SK-N-SH (cell line): ENCODE measurements at regions not wholly inside any gene's neighbourhood (a gene's known extent, or its start where the extent isn't known, plus 50 kb on each side); places are given as distances from the start of the nearest gene placed in this dataset.

Experiments
- CTCF ChIA-PET: fragments of 300-600, 350-600 bp; formaldehyde crosslinking; extraction: SDS; loops from one replicate; lab custom pipeline; 2021; lab: Yijun Ruan, JAX
- POLR2A ChIA-PET: fragments of 350-600 bp; sonication (Branson Sonifier 250); formaldehyde crosslinking; extraction: SDS; loops from one replicate; lab custom pipeline; 2020; ENCODE audit warnings: antibody characterized with exemption, inconsistent platforms; lab: Yijun Ruan, JAX
- DNase-seq: peaks from one replicate; pipeline ENCODE4 v3.0.0; 2012
- H2AFZ ChIP-seq: fragments of 200-600 bp; sonication (generic); 2 replicates; pipeline ENCODE4 v1.8.1; 2016; ENCODE audit warnings: antibody characterized with exemption, mild to moderate bottlenecking, low read depth
- H3F3A ChIP-seq: fragments of 200-600 bp; sonication (generic); replicated peaks from 2 replicates; pipeline ENCODE3; 2016; ENCODE audit warnings: antibody characterized with exemption, mild to moderate bottlenecking; ENCODE audit not compliant: insufficient read depth
- H3K27ac ChIP-seq, 2 experiments: fragments of 200-500 bp in 1 of 2; fragments of 200-600 bp in 1 of 2; sonication (Bioruptor generic) in 1 of 2; sonication (generic), shearing (Covaris generic) in 1 of 2; 2 replicates each; pipeline versions ENCODE4 v1.5.1 to v1.6.1; 2014 to 2016; ENCODE audit warnings: low read depth in 2 of 2, inconsistent platforms in 1 of 2, low read length in 1 of 2, mild to moderate bottlenecking in 1 of 2, mixed read lengths in 1 of 2
- H3K27me3 ChIP-seq: fragments of 200-600 bp; sonication (generic), shearing (Covaris generic); 2 replicates; pipeline ENCODE4 v1.6.1; 2016; ENCODE audit warnings: mixed run types; ENCODE audit not compliant: insufficient read depth
- H3K36me3 ChIP-seq, 2 experiments: fragments of 200-500 bp in 1 of 2; fragments of 200-600 bp in 1 of 2; sonication (Bioruptor generic) in 1 of 2; sonication (generic) in 1 of 2; replicated peaks in 1 of 2; 2 replicates each; pipeline versions ENCODE3 to v1.5.1; 2014 to 2016; ENCODE audit warnings: low read length in 1 of 2, mild to moderate bottlenecking in 1 of 2; ENCODE audit not compliant: insufficient read depth in 2 of 2, control insufficient read depth in 1 of 2
- H3K4me1 ChIP-seq, 2 experiments: fragments of 200-500 bp in 1 of 2; fragments of 200-600 bp in 1 of 2; sonication (Bioruptor generic) in 1 of 2; sonication (generic), shearing (Covaris generic) in 1 of 2; 2 replicates each; pipeline versions ENCODE4 v1.5.1 to v1.6.1; 2014 to 2016; ENCODE audit warnings: low read depth in 1 of 2, low read length in 1 of 2, mixed run types in 1 of 2; ENCODE audit not compliant: insufficient read depth in 2 of 2, control insufficient read depth in 1 of 2
- H3K4me2 ChIP-seq: fragments of 200-600 bp; sonication (generic), shearing (Covaris generic); 2 replicates; pipeline ENCODE4 v1.6.1; 2017; ENCODE audit warnings: mixed run types
- H3K4me3 ChIP-seq, 2 experiments: fragments of 200-500 bp in 1 of 2; fragments of 200-600 bp in 1 of 2; sonication (Bioruptor generic) in 1 of 2; sonication (generic), shearing (Covaris generic) in 1 of 2; 2 replicates each; pipeline versions ENCODE4 v1.5.1 to v1.8.1; 2014 to 2016; ENCODE audit warnings: low read depth in 2 of 2, inconsistent platforms in 1 of 2, low read length in 1 of 2, mild to moderate bottlenecking in 1 of 2, mixed read lengths in 1 of 2, moderate library complexity in 1 of 2
- H3K79me2 ChIP-seq: fragments of 200-600 bp; sonication (generic); 2 replicates; pipeline ENCODE4 v1.8.1; 2017; ENCODE audit warnings: mild to moderate bottlenecking; ENCODE audit not compliant: insufficient read depth
- H3K9ac ChIP-seq: fragments of 200-600 bp; sonication (generic); 2 replicates; pipeline ENCODE4 v1.6.1; 2017; ENCODE audit warnings: mixed run types
- H3K9me2 ChIP-seq: fragments of 200-600 bp; sonication (generic); 2 replicates; pipeline ENCODE4 v1.6.1; 2017; ENCODE audit warnings: mixed run types
- H3K9me3 ChIP-seq: fragments of 200-600 bp; sonication (generic); 2 replicates; pipeline ENCODE4 v1.6.1; 2017; ENCODE audit warnings: mixed run types, mild to moderate bottlenecking, moderate library complexity
- H4K20me1 ChIP-seq: fragments of 200-600 bp; sonication (generic); 2 replicates; pipeline ENCODE4 v1.6.1; 2017; ENCODE audit warnings: mild to moderate bottlenecking, mixed run types; ENCODE audit not compliant: insufficient read depth
- CTCF ChIP-seq: fragments of 200-600 bp; sonication (generic); IDR thresholded peaks from 2 replicates; pipeline ENCODE4 v1.6.1; 2017; ENCODE audit warnings: antibody characterized with exemption, mild to moderate bottlenecking, moderate library complexity
- ELF1 ChIP-seq: IDR thresholded peaks from 2 replicates; pipeline ENCODE4 v1.4.0; 2012
- EP300 ChIP-seq, 2 experiments: IDR thresholded peaks; 2 replicates each; pipeline versions ENCODE4 v1.4.0 to v1.6.1; 2012; ENCODE audit warnings: borderline replicate concordance in 1 of 2, low read depth in 1 of 2, low read length in 1 of 2
- EZH2phosphoT487 ChIP-seq: fragments of 200-600 bp; sonication (generic); IDR thresholded peaks from 2 replicates; pipeline ENCODE4 v1.6.1; 2017; ENCODE audit warnings: low read depth, mixed run types, mild to moderate bottlenecking, antibody characterized with exemption, moderate library complexity, borderline replicate concordance
- FOSL2 ChIP-seq: IDR thresholded peaks from 2 replicates; pipeline ENCODE4 v1.4.0; 2012; ENCODE audit warnings: low read depth, mild to moderate bottlenecking, moderate library complexity, borderline replicate concordance
- FOXJ3 ChIP-seq: sonication (generic); formaldehyde crosslinking; IDR thresholded peaks from 2 replicates; pipeline ENCODE4 v1.5.1; 2020; ENCODE audit warnings: mild to moderate bottlenecking, missing genetic modification reagents
- FOXM1 ChIP-seq: IDR thresholded peaks from 2 replicates; pipeline ENCODE4 v1.4.0; 2012; ENCODE audit warnings: low read depth, mild to moderate bottlenecking
- GATA2 ChIP-seq: sonication (generic); formaldehyde crosslinking; IDR thresholded peaks from 2 replicates; pipeline ENCODE4 v1.5.0; 2020; ENCODE audit warnings: mild to moderate bottlenecking, missing genetic modification reagents
- JUND ChIP-seq: IDR thresholded peaks from 2 replicates; pipeline ENCODE4 v1.4.0; 2012
- MXI1 ChIP-seq: IDR thresholded peaks from 2 replicates; pipeline ENCODE4 v1.6.1; 2012; ENCODE audit warnings: mild to moderate bottlenecking, low read depth, low read length, improper control_type of control experiment
- NFIC ChIP-seq: IDR thresholded peaks from 2 replicates; pipeline ENCODE4 v1.4.0; 2012; ENCODE audit warnings: borderline replicate concordance
- POLR2AphosphoS5 ChIP-seq: IDR thresholded peaks from 2 replicates; pipeline ENCODE4 v1.6.1; 2012; ENCODE audit warnings: low read depth, low read length
- RFX5 ChIP-seq: IDR thresholded peaks from 2 replicates; pipeline ENCODE4 v1.6.1; 2012; ENCODE audit warnings: mild to moderate bottlenecking, improper control_type of control experiment, low read length
- SIN3A ChIP-seq: IDR thresholded peaks from 2 replicates; pipeline ENCODE4 v1.6.1; 2012; ENCODE audit warnings: low read depth, mild to moderate bottlenecking, low read length, moderate library complexity, borderline replicate concordance
- WGBS: methylation state at CpG from one replicate; pipeline ENCODE4 v1.1.6; 2017; ENCODE audit warnings: low lambda C conversion rate; 5-methylcytosine and 5-hydroxymethylcytosine counted together
- TF ChIP-seq, protein P1 (sequence below): IDR thresholded peaks from 2 replicates; pipeline ENCODE4 v1.6.1; 2012; ENCODE audit warnings: mild to moderate bottlenecking, low read depth, low read length, moderate library complexity
- TF ChIP-seq, protein P2 (sequence below): IDR thresholded peaks from 2 replicates; pipeline ENCODE4 v1.4.0; 2012; ENCODE audit warnings: low read depth, borderline replicate concordance
- TF ChIP-seq, protein P3 (sequence below): fragments of 150-350 bp; IDR thresholded peaks from 2 replicates; pipeline ENCODE4 v1.6.1; 2016; ENCODE audit warnings: mild to moderate bottlenecking, low read depth, low read length
- TF ChIP-seq, protein P4 (sequence below): fragments of 150-350 bp; IDR thresholded peaks from 2 replicates; pipeline ENCODE4 v1.6.1; 2017; ENCODE audit warnings: antibody characterized with exemption, low read length, low read depth, borderline replicate concordance

DNA sequence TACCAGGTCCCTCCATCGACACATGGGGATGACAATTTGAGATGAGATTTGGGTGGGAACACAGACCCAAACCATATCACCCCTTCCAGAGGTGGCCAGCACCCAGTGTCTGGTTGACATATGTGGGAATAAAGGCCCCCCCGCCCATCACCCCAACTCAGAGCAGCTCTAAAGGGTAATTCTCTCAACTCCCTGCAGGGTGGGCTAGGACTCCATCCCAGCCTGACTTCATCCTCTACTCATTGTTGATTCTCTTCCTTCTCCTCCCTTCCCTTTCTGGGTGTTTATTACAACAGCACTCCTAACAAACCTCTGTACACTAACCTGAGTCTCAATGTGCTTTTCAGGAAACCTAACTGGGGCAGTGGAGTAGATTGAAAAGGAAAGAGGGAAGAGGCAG is 339.9 kb downstream of the ACTL7B start:
- DNase-seq = no peak
- H3K4me1 ChIP-seq = no peaks in the 10 kb centered on the region
- TF ChIP-seq RFX5 (no peak), GATA2 (no peak), JUND (no peak), POLR2AphosphoS5 (no peak), EP300 (IDR thresholded peaks at IDR 0.05; ENCODE audit: borderline replicate concordance in 1 of 2, low read depth in 1 of 2, low read length in 1 of 2) (no peak), CTCF (no peak), EZH2phosphoT487 (no peak), SIN3A (no peak), FOXM1 (no peak), NFIC (no peak), ELF1 (no peak), FOSL2 (no peak), MXI1 (no peak), FOXJ3 (CRISPR knock-in tag) (no peak)
- TF ChIP-seq, protein P1, sequence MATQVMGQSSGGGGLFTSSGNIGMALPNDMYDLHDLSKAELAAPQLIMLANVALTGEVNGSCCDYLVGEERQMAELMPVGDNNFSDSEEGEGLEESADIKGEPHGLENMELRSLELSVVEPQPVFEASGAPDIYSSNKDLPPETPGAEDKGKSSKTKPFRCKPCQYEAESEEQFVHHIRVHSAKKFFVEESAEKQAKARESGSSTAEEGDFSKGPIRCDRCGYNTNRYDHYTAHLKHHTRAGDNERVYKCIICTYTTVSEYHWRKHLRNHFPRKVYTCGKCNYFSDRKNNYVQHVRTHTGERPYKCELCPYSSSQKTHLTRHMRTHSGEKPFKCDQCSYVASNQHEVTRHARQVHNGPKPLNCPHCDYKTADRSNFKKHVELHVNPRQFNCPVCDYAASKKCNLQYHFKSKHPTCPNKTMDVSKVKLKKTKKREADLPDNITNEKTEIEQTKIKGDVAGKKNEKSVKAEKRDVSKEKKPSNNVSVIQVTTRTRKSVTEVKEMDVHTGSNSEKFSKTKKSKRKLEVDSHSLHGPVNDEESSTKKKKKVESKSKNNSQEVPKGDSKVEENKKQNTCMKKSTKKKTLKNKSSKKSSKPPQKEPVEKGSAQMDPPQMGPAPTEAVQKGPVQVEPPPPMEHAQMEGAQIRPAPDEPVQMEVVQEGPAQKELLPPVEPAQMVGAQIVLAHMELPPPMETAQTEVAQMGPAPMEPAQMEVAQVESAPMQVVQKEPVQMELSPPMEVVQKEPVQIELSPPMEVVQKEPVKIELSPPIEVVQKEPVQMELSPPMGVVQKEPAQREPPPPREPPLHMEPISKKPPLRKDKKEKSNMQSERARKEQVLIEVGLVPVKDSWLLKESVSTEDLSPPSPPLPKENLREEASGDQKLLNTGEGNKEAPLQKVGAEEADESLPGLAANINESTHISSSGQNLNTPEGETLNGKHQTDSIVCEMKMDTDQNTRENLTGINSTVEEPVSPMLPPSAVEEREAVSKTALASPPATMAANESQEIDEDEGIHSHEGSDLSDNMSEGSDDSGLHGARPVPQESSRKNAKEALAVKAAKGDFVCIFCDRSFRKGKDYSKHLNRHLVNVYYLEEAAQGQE = no peak
- TF ChIP-seq, protein P2, sequence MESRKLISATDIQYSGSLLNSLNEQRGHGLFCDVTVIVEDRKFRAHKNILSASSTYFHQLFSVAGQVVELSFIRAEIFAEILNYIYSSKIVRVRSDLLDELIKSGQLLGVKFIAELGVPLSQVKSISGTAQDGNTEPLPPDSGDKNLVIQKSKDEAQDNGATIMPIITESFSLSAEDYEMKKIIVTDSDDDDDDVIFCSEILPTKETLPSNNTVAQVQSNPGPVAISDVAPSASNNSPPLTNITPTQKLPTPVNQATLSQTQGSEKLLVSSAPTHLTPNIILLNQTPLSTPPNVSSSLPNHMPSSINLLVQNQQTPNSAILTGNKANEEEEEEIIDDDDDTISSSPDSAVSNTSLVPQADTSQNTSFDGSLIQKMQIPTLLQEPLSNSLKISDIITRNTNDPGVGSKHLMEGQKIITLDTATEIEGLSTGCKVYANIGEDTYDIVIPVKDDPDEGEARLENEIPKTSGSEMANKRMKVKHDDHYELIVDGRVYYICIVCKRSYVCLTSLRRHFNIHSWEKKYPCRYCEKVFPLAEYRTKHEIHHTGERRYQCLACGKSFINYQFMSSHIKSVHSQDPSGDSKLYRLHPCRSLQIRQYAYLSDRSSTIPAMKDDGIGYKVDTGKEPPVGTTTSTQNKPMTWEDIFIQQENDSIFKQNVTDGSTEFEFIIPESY = no peak
- TF ChIP-seq, protein P3, sequence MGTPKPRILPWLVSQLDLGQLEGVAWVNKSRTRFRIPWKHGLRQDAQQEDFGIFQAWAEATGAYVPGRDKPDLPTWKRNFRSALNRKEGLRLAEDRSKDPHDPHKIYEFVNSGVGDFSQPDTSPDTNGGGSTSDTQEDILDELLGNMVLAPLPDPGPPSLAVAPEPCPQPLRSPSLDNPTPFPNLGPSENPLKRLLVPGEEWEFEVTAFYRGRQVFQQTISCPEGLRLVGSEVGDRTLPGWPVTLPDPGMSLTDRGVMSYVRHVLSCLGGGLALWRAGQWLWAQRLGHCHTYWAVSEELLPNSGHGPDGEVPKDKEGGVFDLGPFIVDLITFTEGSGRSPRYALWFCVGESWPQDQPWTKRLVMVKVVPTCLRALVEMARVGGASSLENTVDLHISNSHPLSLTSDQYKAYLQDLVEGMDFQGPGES = no peak
- TF ChIP-seq, protein P4, sequence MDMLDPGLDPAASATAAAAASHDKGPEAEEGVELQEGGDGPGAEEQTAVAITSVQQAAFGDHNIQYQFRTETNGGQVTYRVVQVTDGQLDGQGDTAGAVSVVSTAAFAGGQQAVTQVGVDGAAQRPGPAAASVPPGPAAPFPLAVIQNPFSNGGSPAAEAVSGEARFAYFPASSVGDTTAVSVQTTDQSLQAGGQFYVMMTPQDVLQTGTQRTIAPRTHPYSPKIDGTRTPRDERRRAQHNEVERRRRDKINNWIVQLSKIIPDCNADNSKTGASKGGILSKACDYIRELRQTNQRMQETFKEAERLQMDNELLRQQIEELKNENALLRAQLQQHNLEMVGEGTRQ = no peak
- no peaks in the 10 kb centered on the region for H3K36me3 ChIP-seq
- H3K4me3 ChIP-seq = no peak overlapping the region
- POLR2A ChIA-PET = no interaction called here
- H2AFZ ChIP-seq = no peak overlapping the region
- no peaks in the 10 kb centered on the region for H3K79me2 ChIP-seq
- 27% methylated on average over 2 of the region's 2 CpGs for WGBS
- no peaks in the 10 kb centered on the region for H3K9me3 ChIP-seq
- no peak overlapping the region for H3K9ac ChIP-seq
- H3K4me2 ChIP-seq = no peak overlapping the region
- H3K9me2 ChIP-seq = no peaks in the 10 kb centered on the region
- H4K20me1 ChIP-seq = no peaks in the 10 kb centered on the region
- no peaks in the 10 kb centered on the region for H3F3A ChIP-seq
- H3K27ac ChIP-seq = no peak overlapping the region
- H3K27me3 ChIP-seq = no peaks in the 10 kb centered on the region
- CTCF ChIA-PET = no interaction called here
